NCI-H128 (cell line): ENCODE measurements at regions not wholly inside any gene's neighbourhood (a gene's known extent, or its start where the extent isn't known, plus 50 kb on each side); places are given as distances from the start of the nearest gene placed in this dataset.

Experiments used
- DNase-seq: peaks from one replicate; lab custom pipeline; 2025; ENCODE audit not compliant: unreplicated experiment; lab: John Stamatoyannopoulos, UW

DNA sequence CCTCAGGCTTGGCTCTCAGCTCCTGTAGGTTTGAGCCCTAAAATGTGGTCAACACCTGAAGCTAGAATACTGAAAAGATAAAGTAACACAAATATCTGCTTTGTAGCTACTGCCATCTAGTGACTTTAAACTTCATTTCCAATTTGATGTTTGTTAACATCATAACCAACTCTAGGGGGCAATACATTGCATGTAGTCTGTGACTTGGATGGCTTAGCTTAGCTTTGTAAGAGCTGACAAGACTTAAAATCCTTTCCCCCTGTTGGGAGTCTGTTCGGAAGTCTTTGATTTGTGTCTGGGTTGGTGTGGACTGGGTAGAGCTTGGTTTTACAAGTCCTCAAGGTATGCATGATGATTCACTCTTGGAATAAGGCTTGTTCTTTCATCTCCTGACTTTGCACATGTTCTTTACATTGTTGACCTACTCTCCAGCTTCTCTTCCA lies 51.7 kb downstream of the SCN11A start:
- peak; percentile 18 for DNase-seq

DNA sequence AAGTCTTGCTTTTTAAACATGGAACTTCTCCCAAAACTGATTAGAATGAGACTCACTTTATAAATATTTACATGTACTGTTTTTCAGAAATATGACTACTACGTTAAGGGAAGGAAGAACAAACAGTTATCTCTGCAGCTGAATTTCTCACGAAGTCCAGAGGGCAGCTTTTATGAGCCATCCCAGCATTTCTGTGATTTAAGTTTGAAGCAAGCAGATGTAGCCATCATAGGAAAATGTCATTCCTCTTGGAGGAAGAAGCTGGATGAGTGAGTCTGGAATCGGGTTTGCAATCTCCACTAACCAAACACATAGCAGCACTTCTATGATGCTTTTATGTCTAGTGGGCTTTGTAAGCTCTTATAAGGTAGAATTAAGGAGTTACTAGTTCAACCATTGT lies 53.7 kb downstream of the SCN11A start:
- DNase-seq, result no peak

DNA sequence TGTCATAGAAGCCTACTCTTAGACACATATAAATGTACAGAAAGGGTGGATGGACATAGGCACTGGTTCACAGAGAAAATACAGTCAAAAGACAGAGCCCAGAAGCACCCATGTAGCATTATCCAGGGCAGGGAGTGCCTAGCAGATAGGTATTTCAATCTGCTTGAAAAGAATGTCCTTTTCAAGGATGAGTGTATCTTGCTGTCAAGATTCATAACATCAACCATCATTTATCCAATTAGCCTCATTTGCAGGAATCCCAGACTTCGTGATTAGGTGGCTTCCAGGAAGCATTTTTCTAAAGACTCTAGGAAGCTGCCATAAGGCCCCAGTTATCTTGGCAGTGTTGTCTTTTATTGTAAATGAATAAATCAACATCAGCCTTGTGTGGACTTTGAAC lies 55.6 kb downstream of the SCN11A start:
- DNase-seq, result no peak

DNA sequence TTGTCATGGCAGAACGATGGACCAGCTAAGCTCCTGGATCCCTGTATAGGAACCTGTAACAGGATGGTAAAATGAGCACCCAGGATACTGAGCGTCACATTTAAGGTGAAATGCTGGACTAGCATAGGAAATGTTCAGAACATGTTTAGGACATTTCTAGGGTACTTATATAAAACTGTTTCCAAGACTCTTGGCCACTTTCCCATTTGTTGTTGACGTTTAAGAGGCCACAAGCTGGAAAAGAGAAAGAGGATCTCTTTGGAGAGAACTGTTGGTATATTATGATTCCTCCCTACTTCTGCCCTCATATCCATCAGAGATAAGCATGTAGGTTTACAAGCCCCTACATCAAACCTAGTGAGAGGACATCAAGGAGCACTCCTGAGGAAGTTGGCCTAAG lies 57.5 kb downstream of the SCN11A start:
- no peak for DNase-seq

DNA sequence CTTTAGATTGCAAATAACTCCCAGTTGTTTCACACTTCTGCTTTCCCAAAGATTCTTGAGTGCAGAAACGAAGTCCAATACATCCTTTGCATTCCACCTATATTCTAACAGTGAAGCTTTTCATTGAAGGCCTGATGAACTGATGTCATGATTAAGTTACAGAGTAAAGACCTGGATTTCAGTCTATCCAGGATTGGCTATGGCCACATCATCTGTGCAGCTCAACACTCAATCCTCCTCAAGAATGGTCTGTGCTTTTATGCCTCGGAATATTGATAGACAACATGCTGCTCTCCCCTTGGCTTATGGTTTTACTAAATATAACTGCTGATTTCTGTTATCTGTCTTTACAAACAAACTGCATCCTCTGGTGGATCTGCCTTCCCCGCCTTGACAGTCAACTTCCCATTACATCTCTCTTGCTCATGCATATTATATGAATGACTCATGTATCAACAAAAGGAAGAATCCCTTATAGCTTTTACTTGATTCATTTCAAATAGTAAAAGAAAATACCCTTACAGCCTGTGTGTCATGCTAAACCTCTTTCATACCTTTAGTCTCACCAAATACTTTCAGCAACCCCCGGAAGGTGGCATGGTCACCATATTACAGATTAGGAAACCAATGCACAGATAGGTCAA lies 59.5 kb downstream of the SCN11A start:
- DNase-seq, result no peak

DNA sequence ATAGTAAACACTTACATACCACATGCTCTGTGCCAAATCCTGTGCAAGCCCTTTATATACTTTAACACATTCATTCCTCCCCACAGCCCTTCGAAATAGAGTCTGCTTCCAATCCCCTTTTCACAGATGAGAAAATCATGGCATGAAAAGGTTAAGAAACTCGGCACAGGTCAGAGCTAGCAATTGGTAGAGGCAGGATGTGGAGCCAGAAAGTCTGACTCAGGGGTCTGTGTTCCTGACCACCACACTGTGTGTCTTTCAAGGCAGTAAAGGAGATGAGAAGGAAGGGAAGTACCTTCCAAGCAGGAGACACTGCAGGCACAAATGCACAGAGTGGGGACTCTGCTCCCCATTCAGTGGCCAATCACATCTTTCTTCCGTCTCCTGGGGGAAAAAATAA lies 61.1 kb downstream of the SCN11A start:
- DNase-seq, result no peak

DNA sequence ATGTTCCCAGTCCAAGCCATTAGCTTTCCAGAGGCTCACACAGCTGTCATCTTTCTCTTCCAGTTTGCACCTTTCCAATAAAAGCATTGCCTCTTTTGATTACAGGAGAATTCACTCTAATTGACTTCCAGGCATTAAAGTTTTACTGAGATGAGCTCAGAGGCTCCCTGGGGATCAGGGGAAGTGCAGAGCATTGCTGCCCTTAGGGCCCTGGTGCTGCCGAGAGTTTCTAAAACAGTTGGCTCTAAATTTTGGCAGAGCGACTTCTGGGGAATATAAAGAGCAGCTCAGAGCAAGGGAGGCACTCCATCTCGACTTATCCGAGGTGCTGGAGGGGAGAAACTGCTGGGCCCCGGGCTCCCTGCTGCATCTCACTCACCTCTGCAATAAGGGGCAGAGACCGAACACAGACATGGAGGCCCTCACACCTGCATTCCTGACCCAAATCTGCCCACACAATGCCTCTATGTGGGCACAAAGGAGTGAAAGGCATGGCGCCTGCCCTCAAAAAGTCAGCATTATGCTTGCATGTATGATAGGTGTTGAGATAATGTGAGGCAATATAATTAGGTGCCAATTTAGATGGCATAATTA lies 61.7 kb downstream of the SCN11A start:
- DNase-seq, result no peak

DNA sequence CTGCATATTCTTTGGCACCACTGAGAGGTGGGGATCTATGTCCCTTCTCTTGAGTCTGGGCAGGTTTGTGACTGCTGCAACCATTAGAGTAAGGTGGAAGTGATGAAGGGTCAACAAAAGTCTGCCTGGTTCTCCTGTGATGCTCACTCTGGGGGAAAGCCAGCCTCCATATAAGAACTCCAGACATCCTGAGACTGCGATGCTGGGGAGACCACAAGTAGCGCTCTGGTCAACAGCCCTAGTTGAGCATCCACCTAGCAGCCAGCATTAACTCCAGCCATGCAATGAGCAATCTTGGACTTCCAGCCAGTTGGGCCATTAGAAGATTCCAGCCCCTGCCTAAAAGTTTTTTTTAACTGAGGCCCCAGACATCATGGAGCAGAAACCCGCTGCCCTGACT lies 62.8 kb downstream of the SCN11A start:
- no peak for DNase-seq

DNA sequence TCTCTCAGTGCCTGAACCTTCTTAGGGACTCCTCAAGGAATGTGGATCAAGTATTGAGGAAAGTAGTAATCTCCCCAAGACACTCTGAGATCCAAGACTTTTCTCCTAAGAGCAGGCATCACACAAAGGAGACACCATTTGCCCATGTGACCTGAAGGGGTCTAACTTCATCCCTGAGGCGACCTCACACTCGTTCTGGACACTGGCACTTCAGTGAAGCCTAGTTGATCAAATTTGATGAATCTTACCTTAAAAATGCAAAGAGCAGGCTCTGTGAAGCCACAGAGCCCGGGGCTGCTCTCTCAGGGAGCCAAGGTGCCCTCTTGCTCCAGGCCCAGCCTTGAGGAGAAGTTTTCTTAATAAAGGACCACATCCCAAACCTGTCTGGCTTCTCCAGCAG lies 64.3 kb downstream of the SCN11A start:
- no peak for DNase-seq

DNA sequence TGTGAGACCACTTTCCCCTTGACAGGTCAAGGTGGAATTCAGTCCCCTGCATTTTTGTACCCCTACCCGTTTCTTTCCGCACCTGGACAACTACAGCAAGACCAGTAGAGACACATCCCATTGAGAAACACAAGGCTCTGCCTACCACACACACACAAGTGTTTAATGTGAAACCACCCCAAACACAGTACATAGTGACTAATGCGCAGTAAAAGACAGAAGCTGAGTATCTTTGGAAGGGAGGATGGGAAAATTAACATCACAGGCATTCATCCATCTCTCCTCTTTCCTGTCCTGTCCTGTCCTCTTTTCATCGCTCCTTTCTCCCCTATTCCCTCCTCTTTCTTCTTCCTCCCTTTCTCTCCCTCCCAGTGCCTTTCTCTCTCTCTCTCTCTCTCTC lies 64.8 kb downstream of the SCN11A start:
- DNase-seq, result no peak

DNA sequence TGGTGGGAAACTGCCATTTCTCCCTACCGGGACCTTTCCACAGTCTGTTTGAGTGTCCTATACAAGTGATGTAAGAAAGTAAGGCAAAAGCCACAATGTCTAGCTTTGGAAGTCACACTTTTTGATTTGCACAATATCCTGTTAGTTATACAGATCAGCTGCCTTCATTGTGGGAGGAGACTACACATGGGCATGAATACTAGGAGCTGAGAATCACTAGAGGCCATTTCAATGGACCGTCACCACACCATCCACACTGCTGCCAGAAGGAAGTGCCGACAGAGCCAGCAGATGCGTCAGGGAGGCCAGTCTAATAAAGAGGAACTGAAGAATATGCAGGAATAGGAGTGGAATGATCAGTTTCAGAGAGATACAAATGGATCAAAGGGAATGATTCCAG lies 65.8 kb downstream of the SCN11A start:
- DNase-seq, result no peak

DNA sequence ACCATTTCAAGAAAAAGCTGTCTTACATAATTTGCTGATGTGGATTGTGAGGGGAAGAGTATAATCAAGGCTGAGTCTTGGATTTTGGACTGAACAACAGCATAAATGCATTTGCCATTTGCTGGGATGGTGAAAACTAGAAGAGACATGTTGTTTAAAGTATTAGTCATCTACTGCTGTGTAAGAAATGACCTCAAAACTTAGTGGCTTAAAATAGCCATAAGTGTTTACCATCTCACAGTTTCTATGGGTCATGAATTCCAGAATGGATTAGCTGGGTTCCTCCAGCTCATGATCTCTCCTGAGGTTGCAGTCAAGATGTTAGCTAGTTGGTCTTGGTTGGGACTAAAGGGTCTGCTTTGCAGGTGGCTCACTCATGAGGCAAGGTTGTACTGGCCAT lies 66.2 kb downstream of the SCN11A start:
- no peak for DNase-seq

DNA sequence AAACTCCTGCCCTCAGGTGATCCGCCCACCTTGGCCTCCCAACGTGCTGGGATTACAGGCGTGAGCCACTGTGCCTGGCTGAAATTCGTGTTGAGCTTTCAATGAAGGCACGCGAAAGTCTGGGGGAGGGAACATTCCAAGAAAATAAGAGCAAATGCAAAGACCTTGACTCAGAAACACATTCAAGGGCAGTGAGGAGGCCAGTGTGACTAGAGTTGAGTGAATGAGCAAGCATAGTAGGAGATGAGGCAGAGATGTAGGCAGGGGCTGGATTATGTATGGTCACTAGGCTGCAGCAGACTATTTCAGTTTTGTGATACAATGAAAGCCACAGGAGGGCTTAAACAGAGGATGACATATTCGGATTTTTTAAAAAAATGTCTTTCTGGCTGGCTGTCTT lies 67.0 kb downstream of the SCN11A start:
- no peak for DNase-seq

DNA sequence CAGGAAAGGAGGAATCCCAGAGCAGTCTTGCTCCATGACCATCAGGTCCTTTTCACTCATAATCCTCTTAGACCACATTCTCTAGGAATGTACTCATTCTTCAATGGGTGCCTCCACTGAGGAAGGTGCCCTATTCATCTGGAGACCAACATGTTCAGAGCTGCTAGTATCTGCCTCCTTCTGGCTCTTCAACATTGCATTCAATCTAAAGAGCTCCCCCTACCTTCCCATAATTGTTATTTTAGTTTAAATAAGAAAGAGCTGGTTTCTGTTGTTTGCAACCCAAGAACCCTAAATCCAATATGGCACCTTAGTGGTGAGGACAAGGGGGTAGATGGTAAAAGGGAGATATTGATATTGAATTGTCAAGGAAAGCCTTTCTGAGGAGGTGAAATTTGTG lies 67.6 kb downstream of the SCN11A start:
- no peak for DNase-seq

DNA sequence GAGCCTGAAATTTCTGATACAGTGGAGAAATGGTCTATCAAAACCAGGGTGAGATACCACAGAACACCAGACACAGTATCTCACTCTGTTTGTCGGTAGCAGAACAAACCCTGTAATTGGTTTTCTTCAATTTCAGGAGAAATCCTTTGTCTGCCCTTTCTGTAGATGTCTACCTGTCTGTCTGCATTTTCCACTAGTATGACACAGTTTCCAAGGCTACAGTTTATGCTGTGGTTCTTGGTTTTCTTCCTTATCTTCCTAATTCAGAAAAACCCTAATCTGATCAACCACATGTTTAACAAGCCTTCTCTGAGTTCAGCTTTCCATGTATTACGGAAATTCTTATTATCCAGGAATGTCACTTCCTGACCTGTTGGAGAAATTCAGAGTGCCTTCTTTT lies 70.8 kb downstream of the SCN11A start:
- no peak for DNase-seq

DNA sequence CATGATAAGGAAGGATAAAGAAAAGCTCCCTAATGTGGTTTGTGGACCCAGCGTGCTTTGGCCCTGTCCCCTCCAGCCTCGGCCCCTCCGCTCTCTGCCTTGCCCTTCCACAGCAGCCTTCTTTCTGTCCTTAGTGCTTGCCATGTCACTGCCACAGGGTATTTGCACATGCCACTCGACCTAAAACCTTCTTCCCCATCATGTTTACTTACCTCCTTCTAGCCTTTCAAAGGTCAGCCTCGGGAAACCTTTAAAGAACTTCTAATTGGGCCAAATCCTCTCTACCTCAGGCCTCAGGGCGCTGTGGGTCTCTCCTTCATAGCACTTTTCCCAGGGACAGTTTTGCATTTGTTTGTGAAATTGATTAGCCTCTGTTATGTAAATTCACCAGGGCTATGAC lies 73.0 kb downstream of the SCN11A start:
- no peak for DNase-seq

DNA sequence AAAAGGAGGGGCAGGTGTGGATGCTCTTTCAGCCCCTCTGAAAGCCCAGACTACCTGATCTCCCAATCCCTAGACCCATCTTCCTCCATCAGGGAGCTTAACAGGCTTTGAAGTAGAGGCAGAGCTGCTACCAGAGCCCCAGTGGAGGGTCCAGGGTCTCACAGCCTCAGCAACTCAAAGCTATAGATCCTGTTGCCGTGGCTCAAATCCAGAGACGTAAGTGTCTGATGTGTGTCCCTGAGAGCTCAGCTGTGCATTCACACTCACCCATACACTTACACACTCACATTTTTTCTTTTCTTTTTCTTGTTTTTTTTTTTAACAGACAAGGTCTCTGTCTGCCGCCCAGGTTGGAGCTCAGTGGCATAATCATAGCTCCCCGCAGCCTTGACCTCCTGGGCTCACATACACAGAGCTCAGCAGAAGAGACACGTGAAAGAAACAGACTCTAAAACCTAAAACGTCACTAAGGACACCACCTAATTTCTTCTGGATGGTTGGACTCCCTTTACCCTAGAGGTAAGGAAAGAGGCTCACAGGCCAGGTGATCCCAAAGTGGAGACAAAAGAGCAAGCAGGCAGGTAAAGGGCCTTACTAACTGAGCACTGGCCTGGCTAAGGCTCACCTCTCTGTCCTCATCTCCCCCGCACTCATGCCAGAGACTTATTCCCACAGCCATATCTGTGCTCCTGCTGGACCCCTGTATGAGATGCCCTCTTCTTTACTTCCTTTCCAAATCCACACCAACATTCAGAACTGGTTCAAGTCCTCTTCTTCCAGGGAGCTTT lies 80.7 kb downstream of the SCN11A start:
- no peak for DNase-seq

DNA sequence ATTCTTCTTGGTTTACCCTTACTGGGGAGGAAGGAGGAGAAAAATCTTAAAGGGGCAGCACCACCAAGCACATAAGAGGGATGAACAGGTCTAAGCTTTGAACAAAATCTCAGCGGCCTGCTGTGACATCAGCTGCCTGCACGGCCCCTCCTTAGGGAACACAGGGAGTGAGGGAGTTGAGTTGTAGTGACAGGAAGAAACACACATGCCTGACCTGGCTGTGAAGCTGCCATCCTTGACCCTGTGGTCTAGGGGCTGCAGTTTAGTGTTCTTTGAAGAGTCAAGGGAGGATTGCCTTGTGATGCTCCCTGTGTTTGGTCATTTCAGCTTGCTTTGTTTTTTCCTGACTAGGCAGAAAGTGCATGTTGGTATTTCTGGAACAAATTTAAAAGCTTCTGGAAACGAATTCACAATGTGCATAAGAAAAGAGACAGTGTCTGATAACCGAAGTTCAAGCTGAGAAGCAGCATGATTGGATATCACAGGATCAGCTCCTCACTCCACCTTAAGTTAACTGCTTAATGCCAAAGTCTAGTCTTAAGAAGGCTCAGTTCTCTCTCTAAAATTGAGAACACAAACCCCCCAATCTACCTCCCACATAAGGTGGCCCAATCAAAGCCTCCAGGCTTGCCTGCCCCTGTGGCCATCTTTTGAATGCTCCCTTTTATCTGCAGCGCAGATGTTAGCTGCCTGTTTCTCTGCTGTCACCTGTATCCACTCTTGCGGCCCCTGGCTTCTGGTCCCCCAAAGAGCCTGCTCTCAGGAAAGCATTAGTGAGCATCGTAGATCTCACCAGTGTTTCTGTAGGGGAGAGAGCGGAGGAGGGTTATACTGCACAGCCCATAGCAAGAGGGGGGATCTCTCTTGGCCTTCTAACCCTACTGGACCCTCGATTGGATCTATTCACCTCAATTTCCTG lies 82.2 kb downstream of the SCN11A start:
- DNase-seq, result no peak

DNA sequence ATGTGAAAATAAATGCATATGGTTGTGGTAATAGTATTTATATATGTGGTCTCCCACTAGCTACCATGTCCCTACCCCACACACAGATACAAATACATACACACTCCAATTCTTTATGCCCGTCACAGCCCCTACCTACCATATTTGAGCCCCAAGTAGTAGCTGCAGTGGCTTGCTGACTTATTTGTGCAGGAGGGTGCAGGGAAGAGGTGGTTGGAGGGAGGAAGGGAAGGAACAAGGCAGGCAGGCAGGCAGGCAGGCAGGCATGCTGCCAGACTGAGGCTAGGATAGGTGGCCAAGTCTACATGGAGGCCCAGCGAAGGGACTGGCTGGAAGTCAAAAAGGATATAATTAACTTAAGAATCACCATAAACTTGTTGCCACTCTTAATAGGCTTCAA lies 82.9 kb downstream of the SCN11A start:
- DNase-seq, result no peak

DNA sequence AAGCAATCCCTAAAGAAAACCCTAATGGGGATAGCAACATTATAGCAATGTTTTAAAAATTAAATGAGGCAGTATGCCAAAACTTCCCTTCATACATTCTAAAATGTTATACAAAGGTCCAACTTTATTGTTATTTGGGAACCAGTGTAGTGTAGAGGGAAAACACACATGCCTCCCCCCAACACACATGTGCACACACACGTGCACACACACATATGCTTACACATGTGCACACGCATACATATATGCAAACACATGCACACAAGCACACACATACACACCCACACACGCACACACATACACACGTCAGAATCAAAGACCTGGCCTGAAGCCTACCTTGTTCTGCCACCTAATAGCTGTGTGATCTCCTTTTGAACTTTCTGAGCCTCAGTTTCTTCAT lies 83.3 kb downstream of the SCN11A start:
- DNase-seq, result no peak

DNA sequence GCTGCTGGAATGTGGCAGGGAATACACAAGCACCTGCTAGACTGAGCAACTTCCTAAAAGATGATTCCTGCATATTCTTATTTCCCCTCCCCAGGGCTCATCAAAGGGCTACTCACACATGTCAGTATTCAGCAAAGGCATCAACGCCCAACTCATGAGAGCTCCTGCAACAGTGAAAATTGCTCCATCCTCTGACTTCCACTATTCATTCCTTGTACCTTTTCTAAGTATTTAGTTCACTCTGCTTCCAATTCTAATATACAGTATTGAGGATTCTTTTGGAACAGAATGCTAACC lies 84.1 kb downstream of the SCN11A start:
- no peak for DNase-seq
